ENCODE measurements at regions not wholly inside any gene's neighbourhood (a gene's known extent, or its start where the extent isn't known, plus 50 kb on each side); places are given as distances from the start of the nearest gene placed in this dataset.

- POLR2A ChIA-PET, result interaction anchor here (1.2 kb wide), 1 partner anchor 54 kb away, joined by 6 read pairs; no protein-coding TSS in a partner anchor
Measured at GRCh38 chr17:77505181-77505639, 364.4 kb downstream of the SEC14L1 start.

GRCh38 chr17:77506371-77506991 is 365.7 kb downstream of the SEC14L1 start:
- Histone ChIP-seq H3K79me2 (ENCODE audit: insufficient read depth, low read length) (no peaks in the 10 kb centered on the region), H2AFZ (ENCODE audit: low read length) (no peak overlapping the region), H3K4me3 (replicated peaks in 1 of 3; ENCODE audit: insufficient read depth in 1 of 3, low read depth in 2 of 3, low read length in 3 of 3) (no peak overlapping the region), H3K27ac (ENCODE audit: extremely low read length, insufficient read depth, low read length) (no peak overlapping the region), H3K4me1 (ENCODE audit: insufficient read depth, low read length) (peaks cover 45% of the 10 kb centered on the region), H3K9ac (ENCODE audit: insufficient read depth, low read depth, low read length) (no peak overlapping the region), H3K4me2 (ENCODE audit: low read depth, low read length) (no peak overlapping the region), H4K20me1 (ENCODE audit: insufficient read depth, low read length) (no peaks in the 10 kb centered on the region), H3K9me3 (ENCODE audit: low read length) (no peaks in the 10 kb centered on the region), H3K36me3 (replicated peaks in 1 of 2; ENCODE audit: control insufficient read depth in 1 of 2, insufficient read depth in 2 of 2, low read length in 2 of 2) (no peaks in the 10 kb centered on the region), H3K27me3 (ENCODE audit: control insufficient read depth in 1 of 2, insufficient read depth in 2 of 2, low read length in 2 of 2) (no peaks in the 10 kb centered on the region)
- no peak for DNase-seq (ENCODE audit: low spot score)
- no TSS peak for BruUV-seq (replicated peaks)
- 80% methylated on average over 26 of the region's 27 CpGs for WGBS (ENCODE audit: low lambda C conversion rate)
- in situ Hi-C loops (cut with HindIII; ENCODE audit: extremely low pct_ligation_motif_present, low pct_unique_long_range_greater_than_20kb), result no loop called here
- peak; percentile 2; the same call in 2 of the 3 replicates for ATAC-seq
- ChIA-PET POLR2A (interaction anchor here (2.1 to 2.3 kb wide), 2 partner anchors 52 to 76 kb away, joined by 4 to 9 read pairs; no protein-coding TSS in a partner anchor), CTCF (ENCODE audit: low intra/inter-chr PET ratio, low total read pairs) (no interaction called here)
- no peak for FAIRE-seq
- intact Hi-C loops (cut with micrococcal nuclease; ENCODE audit: unreplicated experiment), result no loop called here
- no peak for TF ChIP-seq SNAPC2 (CRISPR knock-in tag; IDR thresholded peaks at IDR 0.05)
- TF ChIP-seq ZNF629 (CRISPR knock-in tag; conservative IDR thresholded peaks at IDR 0.05), result peak; percentile 61
- 0 out of 2 replicates have a peak, but pooled peaks have one; percentile 43 for TF ChIP-seq ZNF3 (CRISPR knock-in tag; IDR thresholded peaks at IDR 0.05)
- no peak for TF ChIP-seq HMGXB3 (CRISPR knock-in tag; IDR thresholded peaks at IDR 0.05; ENCODE audit: borderline replicate concordance)
- TF ChIP-seq ZNF576 (CRISPR knock-in tag; IDR thresholded peaks at IDR 0.05), result no peak
- peak; percentile 69 for TF ChIP-seq AGO1 (IDR thresholded peaks at IDR 0.05; ENCODE audit: low read depth, low read length, poor library complexity, severe bottlenecking)

More at GRCh38 chr17:77505181-77505639, 364.4 kb downstream of the SEC14L1 start:
- Histone ChIP-seq H3K4me2 (ENCODE audit: low read depth, low read length) (no peak overlapping the region), H3K27me3 (ENCODE audit: control insufficient read depth in 1 of 2, insufficient read depth in 2 of 2, low read length in 2 of 2) (no peaks in the 10 kb centered on the region), H3K9me3 (ENCODE audit: low read length) (no peaks in the 10 kb centered on the region), H3K4me3 (replicated peaks in 1 of 3; ENCODE audit: insufficient read depth in 1 of 3, low read depth in 2 of 3, low read length in 3 of 3) (no peak overlapping the region), H2AFZ (ENCODE audit: low read length) (no peak overlapping the region), H3K36me3 (replicated peaks in 1 of 2; ENCODE audit: control insufficient read depth in 1 of 2, insufficient read depth in 2 of 2, low read length in 2 of 2) (no peaks in the 10 kb centered on the region), H3K9ac (ENCODE audit: insufficient read depth, low read depth, low read length) (no peak overlapping the region), H3K4me1 (ENCODE audit: insufficient read depth, low read length) (peaks cover 32% of the 10 kb centered on the region), H3K27ac (ENCODE audit: extremely low read length, insufficient read depth, low read length) (no peak overlapping the region), H3K79me2 (ENCODE audit: insufficient read depth, low read length) (no peaks in the 10 kb centered on the region), H4K20me1 (ENCODE audit: insufficient read depth, low read length) (no peaks in the 10 kb centered on the region)
- in situ Hi-C loops (cut with HindIII; ENCODE audit: extremely low pct_ligation_motif_present, low pct_unique_long_range_greater_than_20kb), result no loop called here
- FAIRE-seq (no peak), ATAC-seq (no peak), DNase-seq (ENCODE audit: low spot score) (no peak)
- TF ChIP-seq KDM6A (CRISPR knock-in tag; IDR thresholded peaks at IDR 0.05; ENCODE audit: low read depth) (no peak), MEIS1 (CRISPR knock-in tag; IDR thresholded peaks at IDR 0.05; ENCODE audit: borderline replicate concordance) (no peak), KAT7 (CRISPR knock-in tag; IDR thresholded peaks at IDR 0.05; ENCODE audit: borderline replicate concordance) (no peak), SUZ12 (IDR thresholded peaks at IDR 0.05; ENCODE audit: low read depth, low read length) (no peak), ZNF556 (CRISPR knock-in tag; IDR thresholded peaks at IDR 0.05; ENCODE audit: borderline replicate concordance) (no peak), ATF4 (CRISPR knock-in tag; IDR thresholded peaks at IDR 0.05) (no peak), ZKSCAN5 (CRISPR knock-in tag; IDR thresholded peaks at IDR 0.05) (no peak)
- 69% methylated on average over 12 of the region's 12 CpGs for WGBS (ENCODE audit: low lambda C conversion rate)
- no TSS peak for BruUV-seq (replicated peaks)
- CTCF ChIA-PET (ENCODE audit: low intra/inter-chr PET ratio, low total read pairs), result no interaction called here
- intact Hi-C loops (cut with micrococcal nuclease; ENCODE audit: unreplicated experiment), result no loop called here

Measured in HepG2 (cell line).